Brain microvascular endothelial cell (primary cell): ENCODE measurements at regions not wholly inside any gene's neighbourhood (a gene's known extent, or its start where the extent isn't known, plus 50 kb on each side); places are given as distances from the start of the nearest gene placed in this dataset.

Experiments used
- DNase-seq: peaks from one replicate; pipeline ENCODE4 v3.0.0-alpha.2; 2020
- H3K27ac ChIP-seq: fragments of 250-450 bp; sonication (Bioruptor Pico); 2 replicates; pipeline ENCODE4 v1.5.1; 2020; ENCODE audit warnings: mild to moderate bottlenecking, moderate library complexity
- H3K27me3 ChIP-seq: fragments of 250-450 bp; sonication (Bioruptor Pico); replicated peaks from 2 replicates; pipeline ENCODE4 v1.5.1; 2020; ENCODE audit warnings: mild to moderate bottlenecking
- H3K36me3 ChIP-seq: fragments of 250-450 bp; sonication (Bioruptor Pico); replicated peaks from 2 replicates; pipeline ENCODE4 v1.5.1; 2020; ENCODE audit warnings: mild to moderate bottlenecking
- H3K4me3 ChIP-seq: 2 replicates; pipeline ENCODE4 v1.5.1; 2011; ENCODE audit warnings: low read depth, mild to moderate bottlenecking, control low read depth, low read length, moderate library complexity
- in situ Hi-C: cut with HindIII; loops from 2 replicates; pipeline ENCODE4 v1.10.0; 2017; ENCODE audit warnings: low sequenced_read_pairs, low pct_ligation_motif_present
- TF ChIP-seq, protein P1 (sequence below): IDR thresholded peaks from 2 replicates; pipeline ENCODE4 v1.5.1; 2011; ENCODE audit warnings: low read depth, mild to moderate bottlenecking, moderate library complexity, low read length, control low read depth, inconsistent platforms; ENCODE audit errors: missing control alignments

DNA sequence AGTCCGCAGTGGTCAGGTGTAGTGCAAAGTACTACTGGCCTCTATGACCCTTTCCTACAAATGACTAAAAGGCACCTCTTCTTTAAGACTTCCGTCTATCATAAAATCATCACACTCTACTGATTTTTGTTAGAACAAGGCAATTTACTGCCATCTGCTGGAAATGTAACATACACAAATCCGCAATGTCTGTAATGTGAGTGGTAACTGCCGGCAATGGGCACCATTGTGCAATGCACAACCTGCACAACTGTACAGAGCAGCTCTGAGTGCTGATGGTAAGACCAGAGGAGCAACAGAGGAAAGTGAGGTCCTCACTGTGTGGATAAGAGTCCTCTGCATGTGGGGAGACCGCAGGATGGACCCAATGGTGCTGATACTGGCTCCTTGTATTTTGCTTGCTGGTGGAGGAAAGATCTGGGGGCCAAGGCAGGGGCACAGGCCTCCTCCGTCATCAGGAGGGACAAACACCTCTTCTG lies 103.7 kb downstream of the ATPSCKMT start:
- no peaks in the 10 kb centered on the region for H3K36me3 ChIP-seq
- H3K27me3 ChIP-seq, result no peaks in the 10 kb centered on the region
- peak; percentile 46 for DNase-seq
- H3K4me3 ChIP-seq, result no peak overlapping the region
- in situ Hi-C loops, result no loop called here
- TF ChIP-seq, protein P1, sequence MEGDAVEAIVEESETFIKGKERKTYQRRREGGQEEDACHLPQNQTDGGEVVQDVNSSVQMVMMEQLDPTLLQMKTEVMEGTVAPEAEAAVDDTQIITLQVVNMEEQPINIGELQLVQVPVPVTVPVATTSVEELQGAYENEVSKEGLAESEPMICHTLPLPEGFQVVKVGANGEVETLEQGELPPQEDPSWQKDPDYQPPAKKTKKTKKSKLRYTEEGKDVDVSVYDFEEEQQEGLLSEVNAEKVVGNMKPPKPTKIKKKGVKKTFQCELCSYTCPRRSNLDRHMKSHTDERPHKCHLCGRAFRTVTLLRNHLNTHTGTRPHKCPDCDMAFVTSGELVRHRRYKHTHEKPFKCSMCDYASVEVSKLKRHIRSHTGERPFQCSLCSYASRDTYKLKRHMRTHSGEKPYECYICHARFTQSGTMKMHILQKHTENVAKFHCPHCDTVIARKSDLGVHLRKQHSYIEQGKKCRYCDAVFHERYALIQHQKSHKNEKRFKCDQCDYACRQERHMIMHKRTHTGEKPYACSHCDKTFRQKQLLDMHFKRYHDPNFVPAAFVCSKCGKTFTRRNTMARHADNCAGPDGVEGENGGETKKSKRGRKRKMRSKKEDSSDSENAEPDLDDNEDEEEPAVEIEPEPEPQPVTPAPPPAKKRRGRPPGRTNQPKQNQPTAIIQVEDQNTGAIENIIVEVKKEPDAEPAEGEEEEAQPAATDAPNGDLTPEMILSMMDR, result peak; percentile 47
- H3K27ac ChIP-seq, result no peak overlapping the region

DNA sequence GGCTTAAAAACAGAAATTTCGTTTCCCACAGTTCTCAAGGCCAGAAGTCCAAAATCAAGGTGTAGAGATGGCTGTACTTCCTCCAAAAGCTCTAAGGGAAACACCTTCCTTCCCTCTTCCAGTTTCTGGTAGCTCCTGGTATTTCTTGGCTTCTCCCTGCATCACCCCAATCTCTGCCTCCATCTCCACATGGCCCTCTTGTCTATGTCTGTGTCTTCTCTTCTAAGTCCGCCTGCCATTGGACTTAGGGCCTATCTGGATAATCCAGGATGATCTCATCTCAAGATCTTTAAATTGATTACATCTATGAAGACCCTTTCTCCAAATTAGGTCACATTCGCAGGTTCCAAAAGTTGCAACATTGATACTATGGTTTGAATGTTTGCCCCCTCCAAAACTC lies 105.6 kb downstream of the ATPSCKMT start:
- no peak for DNase-seq

DNA sequence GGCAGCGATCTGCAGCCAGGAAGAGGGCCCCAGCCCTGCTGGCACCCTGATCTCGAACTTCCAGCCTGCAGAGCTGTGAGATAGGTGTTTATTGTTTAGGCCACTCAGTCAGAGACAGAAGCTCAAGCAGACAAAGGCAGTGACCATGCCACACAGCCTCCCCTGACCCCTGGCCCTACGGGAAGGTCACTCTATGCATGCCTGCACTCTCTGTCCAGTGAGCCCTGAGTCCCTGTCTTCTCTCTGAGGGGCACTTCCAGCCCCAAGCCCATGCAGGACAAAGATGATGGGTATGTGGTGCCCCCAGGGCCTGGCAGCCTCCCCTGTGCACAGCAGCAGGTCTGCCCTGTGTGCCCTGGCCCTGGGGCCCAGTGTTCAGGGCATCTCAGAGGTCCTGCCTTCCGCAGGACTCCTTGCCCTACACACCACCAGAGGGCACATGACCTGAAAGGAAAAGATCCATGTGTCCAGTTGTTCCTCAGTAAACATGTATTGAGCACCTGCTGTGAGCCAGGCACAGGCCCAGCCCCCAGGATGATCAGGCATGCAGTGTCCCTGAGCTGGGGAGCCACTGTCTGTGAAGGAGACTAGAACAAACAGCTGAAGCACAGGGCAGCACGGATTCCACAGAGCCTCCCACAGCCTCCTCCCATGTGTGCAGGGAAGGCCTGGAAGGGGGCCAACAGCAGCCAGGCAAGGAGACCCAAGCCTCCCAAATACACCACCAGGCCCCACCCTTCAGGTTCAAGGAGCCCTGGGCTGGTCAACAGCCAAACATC lies 109.3 kb downstream of the ATPSCKMT start:
- H3K4me3 ChIP-seq, result no peak overlapping the region
- no peak for DNase-seq
- in situ Hi-C loops, result no loop called here
- TF ChIP-seq, protein P1, result peak; percentile 47
- no peak overlapping the region for H3K27ac ChIP-seq
- no peaks in the 10 kb centered on the region for H3K36me3 ChIP-seq
- H3K27me3 ChIP-seq, result no peaks in the 10 kb centered on the region

More for the DNA sequence above, 105.6 kb downstream of the ATPSCKMT start:
- in situ Hi-C loops, result no loop called here
- TF ChIP-seq, protein P1, result no peak
- Histone ChIP-seq H3K27me3 (no peaks in the 10 kb centered on the region), H3K27ac (no peak overlapping the region), H3K36me3 (no peaks in the 10 kb centered on the region), H3K4me3 (no peak overlapping the region)

DNA sequence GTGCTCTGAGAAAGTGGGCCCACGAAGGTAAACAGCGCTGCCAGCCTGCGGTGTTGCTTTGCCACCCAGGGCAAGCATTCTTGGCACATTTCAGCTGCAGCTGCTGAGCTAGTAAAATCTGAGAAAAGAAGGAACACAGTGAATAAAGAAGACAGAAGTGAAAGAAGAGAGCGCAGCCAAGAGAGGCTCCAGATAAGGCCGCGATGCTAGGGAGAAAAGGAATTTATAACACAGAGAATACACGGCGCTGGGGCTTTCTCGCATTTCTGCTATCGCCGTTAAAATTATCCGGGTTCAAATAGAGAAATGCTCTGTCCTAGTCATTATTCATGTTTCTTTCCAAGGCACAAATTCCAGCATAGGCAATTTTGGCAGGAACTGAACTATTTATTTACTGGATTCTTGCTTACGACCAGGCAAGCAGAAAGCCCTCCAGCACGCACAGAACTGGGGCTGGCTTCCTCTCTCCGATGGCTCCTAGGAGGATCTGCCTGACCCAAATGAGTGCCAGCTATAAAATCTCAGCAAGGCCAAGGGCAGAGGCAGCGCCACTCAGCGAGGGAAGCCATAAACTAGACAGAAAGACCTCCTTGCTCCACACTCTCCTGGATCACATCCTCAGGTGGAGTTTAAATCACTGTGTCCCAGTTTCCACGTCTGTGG lies 111.2 kb downstream of the ATPSCKMT start:
- H3K36me3 ChIP-seq, result no peaks in the 10 kb centered on the region
- no peak overlapping the region for H3K4me3 ChIP-seq
- TF ChIP-seq, protein P1, result no peak
- no peak overlapping the region for H3K27ac ChIP-seq
- no peak for DNase-seq
- no peaks in the 10 kb centered on the region for H3K27me3 ChIP-seq
- in situ Hi-C loops, result no loop called here

DNA sequence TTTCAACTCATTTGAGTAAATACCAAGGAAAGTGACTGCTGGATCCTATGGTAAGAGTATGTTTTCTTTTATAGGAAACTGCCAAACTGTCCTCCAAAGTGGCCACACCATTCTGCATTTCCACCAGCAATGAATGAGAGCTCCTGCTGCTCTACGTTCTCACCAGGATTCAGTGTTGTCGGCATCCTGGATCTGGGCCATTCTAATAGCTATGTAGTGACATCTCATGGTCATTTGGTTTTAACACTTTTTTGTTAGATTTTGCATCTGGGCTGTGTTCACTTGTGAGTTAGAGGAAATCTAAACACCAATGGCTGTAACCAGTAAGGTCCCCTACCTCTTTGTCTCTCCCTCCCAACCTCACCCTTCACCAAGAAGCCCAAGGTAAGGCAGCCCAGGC lies 115.9 kb downstream of the ATPSCKMT start:
- in situ Hi-C loops, result no loop called here
- Histone ChIP-seq H3K27me3 (no peaks in the 10 kb centered on the region), H3K27ac (no peak overlapping the region), H3K36me3 (no peaks in the 10 kb centered on the region), H3K4me3 (no peak overlapping the region)
- peak; percentile 32 for DNase-seq
- TF ChIP-seq, protein P1, result peak; percentile 5
